GM12892 (cell line): ENCODE measurements at regions not wholly inside any gene's neighbourhood (a gene's known extent, or its start where the extent isn't known, plus 50 kb on each side); places are given as distances from the start of the nearest gene placed in this dataset.
"Not testable (repeated sequence)": the region's sequence is repeated elsewhere in the genome, so short reads cannot be mapped to it uniquely, and the experiment has no call there.

Experiments used
- DNase-seq: peaks from one replicate; pipeline ENCODE4 v3.0.0; 2011; ENCODE audit not compliant: insufficient read length
- FAIRE-seq: peaks from 2 replicates; lab custom pipeline; 2011; peaks lifted over from hg19 to GRCh38; lab: Jason Lieb, UNC
- POLR2A ChIP-seq: IDR thresholded peaks from 2 replicates; pipeline ENCODE4 v1.6.1; 2011; ENCODE audit warnings: low read depth, low read length, control low read depth
- POLR2AphosphoS5 ChIP-seq: IDR thresholded peaks from 2 replicates; pipeline ENCODE4 v1.6.1; 2011; ENCODE audit warnings: low read depth, low read length, control low read depth
- TAF1 ChIP-seq: IDR thresholded peaks from 2 replicates; pipeline ENCODE4 v1.6.1; 2011; ENCODE audit warnings: low read depth, mild to moderate bottlenecking, control low read depth, low read length, borderline replicate concordance

GRCh38 chr5:3155717-3156116 lies 404.2 kb upstream of the IRX2 start:
- DNase-seq, result no peak

DNA sequence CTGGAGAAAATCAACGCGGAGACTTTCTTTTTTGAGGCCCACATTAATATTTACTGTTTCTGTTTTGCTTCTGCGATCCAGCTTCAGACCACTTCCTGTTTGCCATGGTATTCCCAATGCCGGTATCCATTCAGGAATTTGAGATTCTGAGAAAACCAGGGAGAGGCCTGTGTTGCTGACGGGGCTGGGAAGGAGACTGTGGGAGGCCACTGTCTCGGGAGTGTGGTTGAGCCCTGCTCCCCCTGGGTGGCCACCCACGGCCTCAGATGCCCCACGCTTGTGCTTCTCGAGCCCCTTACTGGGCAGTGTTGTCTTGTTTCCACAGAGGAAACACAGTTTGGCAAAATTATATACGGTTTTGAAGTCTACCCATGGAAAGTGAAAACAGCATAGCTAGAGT lies 403.6 kb upstream of the IRX2 start:
- DNase-seq (no peak), FAIRE-seq (no peak)
- TF ChIP-seq TAF1, result no peak
- no peak for TF ChIP-seq POLR2A
- no peak for TF ChIP-seq POLR2AphosphoS5

More at GRCh38 chr5:3155717-3156116, 404.2 kb upstream of the IRX2 start:
- TF ChIP-seq POLR2AphosphoS5 (no peak), TAF1 (no peak), POLR2A (no peak)
- FAIRE-seq, result no peak

DNA sequence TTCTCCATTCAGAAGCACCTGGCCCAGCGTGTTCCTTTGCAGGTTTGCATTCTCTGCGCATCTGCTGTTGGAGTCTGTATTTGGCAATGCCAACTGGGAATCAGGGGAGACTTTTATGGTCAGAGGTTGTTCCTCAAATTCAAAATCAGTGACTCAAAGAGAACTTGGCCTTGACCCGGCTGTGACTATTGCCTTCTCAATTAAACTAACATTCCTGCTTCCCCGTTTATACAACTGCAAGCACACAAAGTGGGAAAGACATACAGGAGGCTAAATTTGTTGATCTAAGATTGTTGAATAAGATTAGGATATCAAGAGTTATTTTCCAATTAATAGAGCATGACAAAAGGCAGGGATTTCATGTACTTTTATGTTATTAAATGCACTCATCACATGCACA lies 402.4 kb upstream of the IRX2 start:
- FAIRE-seq, result no peak
- no peak for TF ChIP-seq TAF1
- no peak for TF ChIP-seq POLR2AphosphoS5
- TF ChIP-seq POLR2A, result no peak
- no peak for DNase-seq

DNA sequence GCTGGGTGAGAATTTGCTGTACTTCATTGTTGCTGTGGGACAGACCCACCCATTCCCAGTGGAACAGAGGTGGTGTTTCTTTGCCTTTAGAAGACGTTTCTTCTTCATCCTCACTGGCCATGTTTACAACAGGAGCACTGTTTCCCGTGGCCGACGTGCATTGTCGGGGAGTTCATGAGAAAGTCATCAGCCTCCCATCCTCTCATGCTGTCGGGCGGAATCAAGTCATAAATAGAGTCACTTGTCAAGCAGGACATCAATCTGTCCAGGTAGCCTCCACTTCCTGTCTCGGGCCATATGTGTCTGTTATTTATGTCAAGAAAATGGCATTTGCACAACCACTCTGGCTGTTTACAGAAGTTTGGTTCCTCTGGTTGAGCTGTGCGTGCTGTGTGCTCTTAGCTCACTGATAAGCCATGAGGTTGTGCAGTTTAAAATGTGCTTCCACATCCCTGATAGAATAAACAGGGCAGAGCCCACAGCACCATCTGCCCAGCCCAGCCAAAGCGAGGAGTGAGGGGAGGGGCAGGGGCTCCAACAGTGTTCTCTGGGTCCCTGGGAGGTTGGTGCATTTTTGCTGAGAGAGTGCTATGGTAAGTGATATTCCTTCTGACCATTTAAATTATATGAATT lies 401.9 kb upstream of the IRX2 start:
- no peak for DNase-seq
- FAIRE-seq, result no peak
- TF ChIP-seq POLR2A, result no peak
- no peak for TF ChIP-seq POLR2AphosphoS5
- TF ChIP-seq TAF1, result no peak

GRCh38 chr5:3149899-3150298 lies 398.4 kb upstream of the IRX2 start:
- FAIRE-seq (no peak), DNase-seq (no peak)
- no peak for TF ChIP-seq POLR2AphosphoS5
- TF ChIP-seq TAF1, result no peak
- no peak for TF ChIP-seq POLR2A

GRCh38 chr5:3147405-3147804 lies 395.9 kb upstream of the IRX2 start:
- not testable (repeated sequence) for FAIRE-seq, DNase-seq

DNA sequence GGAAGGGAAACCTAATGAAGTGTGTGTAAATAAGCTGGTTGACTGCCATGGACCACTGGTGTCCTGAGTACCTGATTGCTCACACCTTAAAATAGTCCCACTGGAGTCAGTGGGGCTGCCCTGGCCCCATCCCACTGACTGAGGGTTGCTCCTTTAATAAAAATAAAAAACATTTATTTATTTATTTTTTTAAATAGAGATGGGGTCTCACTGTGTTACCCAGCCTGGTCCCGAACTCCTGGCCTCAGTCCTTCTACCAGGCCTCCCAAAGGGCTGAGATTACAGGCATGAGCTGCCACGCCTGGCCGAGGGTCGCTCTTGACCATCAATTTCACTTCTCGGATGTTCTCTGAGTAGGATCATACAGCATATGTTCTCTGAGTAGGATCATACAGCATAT lies 394.2 kb upstream of the IRX2 start:
- DNase-seq (no peak), FAIRE-seq (no peak)
- TF ChIP-seq POLR2A (no peak), TAF1 (no peak), POLR2AphosphoS5 (no peak)

- DNase-seq, result no peak
- no peak for TF ChIP-seq POLR2AphosphoS5
- TF ChIP-seq TAF1, result no peak
- TF ChIP-seq POLR2A, result no peak
- FAIRE-seq, result no peak
Observed at GRCh38 chr5:3143382-3143781, 391.9 kb upstream of the IRX2 start.

GRCh38 chr5:3142261-3143027 lies 391.0 kb upstream of the IRX2 start:
- DNase-seq (no peak), FAIRE-seq (no peak)
- no peak for TF ChIP-seq POLR2AphosphoS5
- no peak for TF ChIP-seq POLR2A
- TF ChIP-seq TAF1, result no peak

DNA sequence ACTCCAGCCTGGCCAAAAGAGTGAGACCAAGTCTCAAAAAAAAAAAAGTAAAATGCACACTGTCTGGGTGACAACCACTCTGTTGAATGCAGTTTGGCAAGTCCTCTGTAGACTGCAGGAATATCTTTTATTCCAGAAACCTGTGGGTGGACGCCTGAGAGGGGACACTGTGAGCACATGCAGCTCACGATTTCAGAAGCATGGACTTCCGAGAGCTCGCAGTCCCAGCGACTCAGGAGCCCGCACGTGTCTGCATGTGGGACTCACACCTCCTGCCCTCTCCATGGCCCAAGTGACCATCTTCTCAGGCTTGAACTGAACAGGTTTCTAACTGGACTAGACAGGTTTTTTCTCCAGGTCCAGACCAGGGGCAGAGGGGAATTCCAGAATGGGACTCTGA lies 388.6 kb upstream of the IRX2 start:
- FAIRE-seq (no peak), DNase-seq (no peak)
- TF ChIP-seq POLR2A, result no peak
- no peak for TF ChIP-seq POLR2AphosphoS5
- no peak for TF ChIP-seq TAF1

DNA sequence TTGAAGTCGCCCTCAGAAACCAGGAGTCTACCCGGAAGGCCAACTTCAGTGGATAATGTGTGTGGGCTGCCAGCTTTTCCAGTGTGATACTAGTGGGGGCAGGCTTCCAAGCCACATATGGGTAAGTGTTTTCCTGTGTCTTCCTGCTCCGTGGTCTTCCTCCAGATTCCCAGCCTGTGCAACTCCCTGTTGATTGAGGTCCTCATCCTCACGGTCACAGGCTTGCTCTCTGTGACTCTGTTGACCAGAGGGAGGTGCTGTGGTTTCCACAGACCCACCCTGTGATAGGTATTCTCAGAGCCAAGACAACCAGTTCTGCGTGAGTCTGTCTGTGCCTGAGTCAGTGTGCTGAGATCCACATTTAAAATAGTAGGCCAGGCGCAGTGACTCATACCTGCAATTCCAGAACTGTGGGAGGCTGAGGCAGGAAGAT lies 388.0 kb upstream of the IRX2 start:
- DNase-seq (no peak), FAIRE-seq (no peak)
- TF ChIP-seq POLR2AphosphoS5 (no peak), TAF1 (no peak), POLR2A (no peak)

DNA sequence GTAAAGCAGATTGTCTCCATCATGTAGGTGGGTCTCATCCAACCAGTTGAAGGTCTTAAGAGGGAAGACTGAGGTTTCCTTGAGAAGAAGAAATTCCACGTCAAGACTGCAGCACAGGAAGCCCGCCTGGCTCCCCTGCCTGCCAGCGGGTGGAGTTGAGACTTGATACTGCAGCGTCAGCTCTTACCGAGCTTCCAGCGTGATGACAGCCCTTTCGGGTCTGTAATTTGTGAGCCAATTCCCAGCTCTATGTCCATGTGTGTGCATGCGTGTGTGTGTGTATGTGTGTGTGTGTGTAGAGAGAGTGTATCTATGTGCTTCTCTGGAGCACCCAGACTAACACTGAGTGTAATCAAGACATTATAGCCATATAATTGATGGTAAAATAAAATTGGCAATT lies 379.7 kb upstream of the IRX2 start:
- FAIRE-seq (no peak), DNase-seq (no peak)
- TF ChIP-seq POLR2A, result no peak
- no peak for TF ChIP-seq POLR2AphosphoS5
- no peak for TF ChIP-seq TAF1
